Cardiac fibroblast (primary cell): ENCODE measurements at regions not wholly inside any gene's neighbourhood (a gene's known extent, or its start where the extent isn't known, plus 50 kb on each side); places are given as distances from the start of the nearest gene placed in this dataset.

Experiments
- DNase-seq, 2 donors: peaks; one replicate each; pipeline versions ENCODE4 v3.0.0 to v3.0.0-alpha.2; 2010; ENCODE audit warnings: low read depth in 2 of 2
- H3K4me3 ChIP-seq, 2 donors: replicated peaks in 1 of 2; 1 replicate in 1 of 2; 2 replicates in 1 of 2; pipeline ENCODE4 v1.5.1; 2011; ENCODE audit warnings: low read depth in 2 of 2, low read length in 2 of 2, mild to moderate bottlenecking in 2 of 2, moderate library complexity in 1 of 2
- CTCF ChIP-seq: IDR thresholded peaks from one replicate; pipeline ENCODE4 v1.5.1; 2011; ENCODE audit warnings: low read depth, mild to moderate bottlenecking, low read length, inconsistent platforms

- DNase-seq = no peak
- no peak overlapping the region for H3K4me3 ChIP-seq
- no peak for TF ChIP-seq CTCF
Observed at GRCh38 chr18:10124967-10125366, 211.2 kb downstream of the VAPA start.

DNA sequence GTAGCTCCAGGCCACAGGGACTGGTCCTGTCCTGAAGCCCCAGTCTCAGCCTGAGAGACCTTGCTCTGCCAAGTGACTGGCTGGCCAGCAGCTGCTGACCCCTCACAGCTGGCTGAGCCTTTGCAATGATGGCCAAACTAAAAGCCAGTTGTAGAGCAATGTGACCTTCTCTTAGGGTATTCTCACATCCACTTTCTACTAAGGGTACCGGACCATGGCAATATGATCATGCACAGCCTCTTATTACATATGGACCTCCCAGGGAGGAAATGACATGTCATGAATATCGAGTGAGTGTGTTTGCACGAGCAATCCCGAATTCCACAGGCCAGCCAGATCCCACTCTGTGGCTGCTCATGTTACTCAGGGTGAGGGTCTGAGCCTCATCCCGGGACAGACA, 213.9 kb downstream of the VAPA start:
- no peak for DNase-seq
- TF ChIP-seq CTCF = no peak
- H3K4me3 ChIP-seq = no peak overlapping the region

- no peak overlapping the region for H3K4me3 ChIP-seq
- no peak for TF ChIP-seq CTCF
- no peak for DNase-seq
Observed at GRCh38 chr18:10128921-10129501, 215.2 kb downstream of the VAPA start.

- DNase-seq = peak in 1 of 2 donors; percentile 21
- TF ChIP-seq CTCF = no peak
- no peak overlapping the region for H3K4me3 ChIP-seq
Observed at GRCh38 chr18:10130606-10131005, 216.8 kb downstream of the VAPA start.

DNA sequence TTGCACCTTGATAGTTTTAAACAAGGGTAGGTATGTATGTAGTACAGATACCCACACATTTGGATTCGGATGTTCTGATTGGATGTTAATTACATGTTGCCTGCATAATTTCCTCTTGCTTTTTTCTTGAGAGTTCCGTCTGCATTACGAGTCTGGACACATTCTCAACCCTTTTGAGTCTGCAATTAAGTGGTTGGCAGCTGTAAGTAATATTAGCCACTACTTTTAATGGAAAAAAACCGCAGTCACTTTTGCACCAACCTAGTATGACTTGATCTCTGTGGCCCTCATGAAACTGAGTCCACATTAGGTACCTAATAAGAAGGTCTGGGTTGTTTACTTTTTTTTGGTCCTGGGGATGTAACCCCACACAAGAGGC, 217.3 kb downstream of the VAPA start:
- TF ChIP-seq CTCF = no peak
- no peak overlapping the region for H3K4me3 ChIP-seq
- no peak for DNase-seq

GRCh38 chr18:10131460-10132395, 217.9 kb downstream of the VAPA start:
- no peak for TF ChIP-seq CTCF
- H3K4me3 ChIP-seq = peak overlapping the region in 1 of 2 donors; percentile 3
- no peak for DNase-seq

GRCh38 chr18:10133516-10133915, 219.7 kb downstream of the VAPA start:
- DNase-seq = no peak
- no peak for TF ChIP-seq CTCF
- H3K4me3 ChIP-seq = no peak overlapping the region
